ENCODE measurements at regions not wholly inside any gene's neighbourhood (a gene's known extent, or its start where the extent isn't known, plus 50 kb on each side); places are given as distances from the start of the nearest gene placed in this dataset.

DNA sequence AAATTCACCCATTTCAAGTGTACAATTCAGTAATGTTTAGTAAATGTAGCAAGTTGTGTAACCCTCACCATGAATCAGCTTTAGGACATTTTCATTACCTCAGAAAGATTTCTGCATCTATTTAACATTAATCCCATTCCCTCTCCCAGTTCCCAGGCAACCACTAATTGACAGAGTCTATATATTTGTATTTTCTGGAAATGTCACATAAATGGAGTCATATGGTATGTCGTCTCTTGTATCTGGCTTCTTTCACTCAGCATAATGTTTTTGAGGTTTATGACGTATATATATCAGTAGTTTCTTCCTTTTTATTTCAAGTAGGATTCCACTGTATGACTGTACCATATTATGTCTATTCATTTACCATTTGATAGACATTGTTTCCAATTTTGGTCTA lies 199.8 kb downstream of the CYB561 start:
- BruUV-seq (replicated peaks) = no TSS peak
- no peak for TF ChIP-seq EZH2 (IDR thresholded peaks at IDR 0.05; ENCODE audit: low read length, unreplicated experiment)
- no peak for TF ChIP-seq EZH2phosphoT487 (IDR thresholded peaks at IDR 0.05; ENCODE audit: borderline replicate concordance, low read length)
- no peak for TF ChIP-seq CTCF (conservative IDR thresholded peaks at IDR 0.05; ENCODE audit: low read depth, low read length)
- Histone ChIP-seq H3K9me3 (ENCODE audit: low read length) (no peaks in the 10 kb centered on the region), H3F3A (ENCODE audit: low read length, unreplicated experiment) (no peaks in the 10 kb centered on the region), H3K4me3 (ENCODE audit: low read length) (no peak overlapping the region), H3K4me1 (ENCODE audit: insufficient read depth, low read length) (no peaks in the 10 kb centered on the region), H3K9me2 (replicated peaks; ENCODE audit: low read length) (no peaks in the 10 kb centered on the region), H3K9ac (ENCODE audit: low read length) (no peak overlapping the region), H3K36me3 (ENCODE audit: low read depth, low read length) (no peaks in the 10 kb centered on the region), H3K27me3 (ENCODE audit: low read length) (no peaks in the 10 kb centered on the region), H3K4me2 (ENCODE audit: low read length) (no peak overlapping the region), H4K20me1 (ENCODE audit: low read length) (no peaks in the 10 kb centered on the region), H3K27ac (ENCODE audit: low read length) (no peak overlapping the region), H3K79me2 (ENCODE audit: low read length) (no peaks in the 10 kb centered on the region), H2AFZ (ENCODE audit: low read length) (no peak overlapping the region)
- CTCF ChIA-PET = no interaction called here
- ATAC-seq = no peak
- no peak for DNase-seq
- POLR2A ChIA-PET (ENCODE audit: unreplicated experiment) = interaction anchor here (0.6 kb wide), 1 partner anchor 527 kb away, joined by 4 read pairs; the partner anchor contains the start of gene DDX42
- intact Hi-C loops (cut with micrococcal nuclease) = no loop called here

DNA sequence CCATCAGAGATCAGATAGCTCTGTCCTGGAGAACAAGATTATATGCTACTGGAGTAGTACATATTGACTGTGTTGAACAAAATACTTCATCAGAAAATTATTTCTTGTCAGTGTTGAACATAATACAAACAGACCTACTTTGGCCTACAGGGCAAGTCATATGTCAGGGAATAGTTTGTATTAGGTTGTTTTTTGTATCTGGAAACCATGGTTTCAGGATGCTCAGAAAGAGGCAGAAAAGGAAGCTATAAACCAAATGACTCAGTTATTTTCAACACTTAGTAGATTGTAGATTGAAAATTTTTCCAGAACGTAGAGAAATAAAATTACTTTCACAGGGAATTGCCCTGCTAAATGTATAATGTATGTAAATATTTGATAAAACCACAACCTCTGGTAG lies 198.4 kb downstream of the CYB561 start:
- ATAC-seq (peak; percentile 33; the same call in 1 of the 2 replicates), DNase-seq (no peak)
- Histone ChIP-seq H3K9me2 (replicated peaks; ENCODE audit: low read length) (no peaks in the 10 kb centered on the region), H3K36me3 (ENCODE audit: low read depth, low read length) (no peaks in the 10 kb centered on the region), H3F3A (ENCODE audit: low read length, unreplicated experiment) (no peaks in the 10 kb centered on the region), H4K20me1 (ENCODE audit: low read length) (no peaks in the 10 kb centered on the region), H3K9ac (ENCODE audit: low read length) (no peak overlapping the region), H3K4me1 (ENCODE audit: insufficient read depth, low read length) (no peaks in the 10 kb centered on the region), H3K9me3 (ENCODE audit: low read length) (no peaks in the 10 kb centered on the region), H3K79me2 (ENCODE audit: low read length) (no peaks in the 10 kb centered on the region), H3K27me3 (ENCODE audit: low read length) (no peaks in the 10 kb centered on the region), H3K4me3 (ENCODE audit: low read length) (no peak overlapping the region), H2AFZ (ENCODE audit: low read length) (no peak overlapping the region), H3K4me2 (ENCODE audit: low read length) (no peak overlapping the region), H3K27ac (ENCODE audit: low read length) (no peak overlapping the region)
- intact Hi-C loops (cut with micrococcal nuclease) = no loop called here
- POLR2A ChIA-PET (ENCODE audit: unreplicated experiment) = no interaction called here
- TF ChIP-seq CTCF (conservative IDR thresholded peaks at IDR 0.05; ENCODE audit: low read depth, low read length) (no peak), EZH2 (IDR thresholded peaks at IDR 0.05; ENCODE audit: low read length, unreplicated experiment) (no peak), EZH2phosphoT487 (IDR thresholded peaks at IDR 0.05; ENCODE audit: borderline replicate concordance, low read length) (no peak)
- CTCF ChIA-PET = interaction anchor here (0.6 kb wide), 1 partner anchor 138 kb away, joined by 3 read pairs; no protein-coding TSS in a partner anchor
- no TSS peak for BruUV-seq (replicated peaks)

DNA sequence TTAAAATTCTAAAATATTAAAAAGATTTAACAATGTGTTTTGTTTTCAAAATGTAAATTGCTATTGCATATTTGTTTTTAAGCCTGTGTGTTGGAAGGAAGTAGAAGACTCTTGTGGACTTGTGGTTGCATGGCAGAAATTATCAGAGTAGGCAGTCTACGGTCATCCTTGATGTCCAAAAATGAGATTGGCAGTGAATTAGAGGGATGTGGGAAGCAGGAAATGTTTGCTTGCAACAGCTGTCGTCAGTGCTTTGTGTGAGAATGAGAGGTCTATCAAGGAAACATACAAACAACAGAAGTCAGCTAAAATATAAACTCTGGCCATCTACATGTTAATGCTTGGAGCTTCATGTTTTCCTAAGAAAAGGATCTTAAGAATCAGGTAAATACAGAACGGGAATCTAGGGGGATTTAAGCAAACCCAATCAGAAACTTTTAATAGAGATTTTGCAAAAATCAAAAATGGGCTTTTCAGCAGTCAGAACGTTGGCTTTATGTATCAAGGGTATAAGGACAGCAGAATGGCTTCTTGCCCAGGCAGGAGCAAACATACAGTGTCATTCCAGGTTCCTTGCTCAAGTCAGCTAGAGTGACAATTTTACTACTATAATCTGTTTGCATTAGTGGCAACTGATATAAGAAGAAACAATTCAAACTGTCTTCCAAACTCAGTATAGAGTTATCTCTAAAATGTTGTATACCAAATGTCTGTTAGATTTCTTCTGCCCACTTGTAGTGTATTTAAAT lies 196.7 kb downstream of the CYB561 start:
- no peak overlapping the region for H3K27ac ChIP-seq (ENCODE audit: low read length)
- H3K9ac ChIP-seq (ENCODE audit: low read length) = no peak overlapping the region
- no peaks in the 10 kb centered on the region for H3K27me3 ChIP-seq (ENCODE audit: low read length)
- no peaks in the 10 kb centered on the region for H3K9me2 ChIP-seq (replicated peaks; ENCODE audit: low read length)
- intact Hi-C loops (cut with micrococcal nuclease) = no loop called here
- H3K9me3 ChIP-seq (ENCODE audit: low read length) = no peaks in the 10 kb centered on the region
- no peak overlapping the region for H3K4me3 ChIP-seq (ENCODE audit: low read length)
- CTCF ChIA-PET = no interaction called here
- POLR2A ChIA-PET (ENCODE audit: unreplicated experiment) = no interaction called here
- DNase-seq = no peak
- H3K4me2 ChIP-seq (ENCODE audit: low read length) = no peak overlapping the region
- H3K4me1 ChIP-seq (ENCODE audit: insufficient read depth, low read length) = no peaks in the 10 kb centered on the region
- H4K20me1 ChIP-seq (ENCODE audit: low read length) = no peaks in the 10 kb centered on the region
- peak; percentile 66 for ATAC-seq
- BruUV-seq (replicated peaks) = no TSS peak
- TF ChIP-seq CTCF (conservative IDR thresholded peaks at IDR 0.05; ENCODE audit: low read depth, low read length) = no peak
- TF ChIP-seq EZH2phosphoT487 (IDR thresholded peaks at IDR 0.05; ENCODE audit: borderline replicate concordance, low read length) = no peak
- TF ChIP-seq EZH2 (IDR thresholded peaks at IDR 0.05; ENCODE audit: low read length, unreplicated experiment) = no peak
- H3F3A ChIP-seq (ENCODE audit: low read length, unreplicated experiment) = no peaks in the 10 kb centered on the region
- H3K36me3 ChIP-seq (ENCODE audit: low read depth, low read length) = no peaks in the 10 kb centered on the region
- H2AFZ ChIP-seq (ENCODE audit: low read length) = no peak overlapping the region
- no peaks in the 10 kb centered on the region for H3K79me2 ChIP-seq (ENCODE audit: low read length)

All from PC-3 (cell line).